ENCODE measurements at regions not wholly inside any gene's neighbourhood (a gene's known extent, or its start where the extent isn't known, plus 50 kb on each side); places are given as distances from the start of the nearest gene placed in this dataset.

GRCh38 chr13:76768384-76768783 is 117.8 kb downstream of the KCTD12 start:
- no peaks in the 10 kb centered on the region for H3K9me3 ChIP-seq
- CTCF ChIA-PET: no interaction called here

More at GRCh38 chr13:76768384-76768783, 117.8 kb downstream of the KCTD12 start:
- 48% methylated on average over 1 of the region's 1 CpG for WGBS (ENCODE audit: low lambda C conversion rate)
- Histone ChIP-seq H3K4me3 (ENCODE audit: low read depth in 2 of 2, low read length in 1 of 2) (no peak overlapping the region), H3K9ac (no peak overlapping the region), H3K4me1 (ENCODE audit: control insufficient read depth in 1 of 2, insufficient read depth in 2 of 2, low read depth in 1 of 2, low read length in 1 of 2) (no peaks in the 10 kb centered on the region; a peak in 1 of 4 replicates), H4K20me1 (ENCODE audit: insufficient read depth) (no peaks in the 10 kb centered on the region), H3K27ac (ENCODE audit: low read depth in 2 of 2, low read length in 1 of 2) (no peak overlapping the region), H3K9me2 (no peaks in the 10 kb centered on the region), H3K79me2 (ENCODE audit: insufficient read depth) (no peaks in the 10 kb centered on the region), H2AFZ (ENCODE audit: low read depth) (no peak overlapping the region), H3K27me3 (ENCODE audit: insufficient read depth) (no peaks in the 10 kb centered on the region), H3F3A (replicated peaks; ENCODE audit: insufficient read depth) (no peaks in the 10 kb centered on the region), H3K36me3 (replicated peaks in 1 of 2; ENCODE audit: control insufficient read depth in 1 of 2, insufficient read depth in 2 of 2, low read length in 1 of 2) (no peaks in the 10 kb centered on the region), H3K4me2 (no peak overlapping the region)
- TF ChIP-seq RCOR1 (IDR thresholded peaks at IDR 0.05; ENCODE audit: low read length) (no peak), TCF12 (IDR thresholded peaks at IDR 0.05) (no peak), RFX5 (IDR thresholded peaks at IDR 0.05; ENCODE audit: low read length) (no peak), FOSL2 (IDR thresholded peaks at IDR 0.05; ENCODE audit: borderline replicate concordance, low read depth) (no peak), GATA2 (CRISPR knock-in tag; IDR thresholded peaks at IDR 0.05) (no peak), EZH2phosphoT487 (IDR thresholded peaks at IDR 0.05; ENCODE audit: borderline replicate concordance, low read depth) (no peak), TEAD4 (IDR thresholded peaks at IDR 0.05; ENCODE audit: borderline replicate concordance, insufficient read depth) (no peak), SMC3 (IDR thresholded peaks at IDR 0.05; ENCODE audit: low read depth, low read length) (no peak), SIN3A (IDR thresholded peaks at IDR 0.05; ENCODE audit: borderline replicate concordance, low read depth, low read length) (no peak), RAD21 (IDR thresholded peaks at IDR 0.05; ENCODE audit: low read length) (no peak), NRF1 (IDR thresholded peaks at IDR 0.05; ENCODE audit: low read depth, low read length) (no peak), GABPA (IDR thresholded peaks at IDR 0.05; ENCODE audit: low read depth) (no peak), ELF1 (IDR thresholded peaks at IDR 0.05) (no peak), CHD2 (IDR thresholded peaks at IDR 0.05; ENCODE audit: low read length, partially characterized antibody) (no peak), YY1 (IDR thresholded peaks at IDR 0.05; ENCODE audit: low read depth) (no peak), FOXM1 (IDR thresholded peaks at IDR 0.05; ENCODE audit: low read depth) (no peak), USF2 (IDR thresholded peaks at IDR 0.05; ENCODE audit: borderline replicate concordance, low read depth, low read length) (no peak)
- TF ChIP-seq, protein P1, sequence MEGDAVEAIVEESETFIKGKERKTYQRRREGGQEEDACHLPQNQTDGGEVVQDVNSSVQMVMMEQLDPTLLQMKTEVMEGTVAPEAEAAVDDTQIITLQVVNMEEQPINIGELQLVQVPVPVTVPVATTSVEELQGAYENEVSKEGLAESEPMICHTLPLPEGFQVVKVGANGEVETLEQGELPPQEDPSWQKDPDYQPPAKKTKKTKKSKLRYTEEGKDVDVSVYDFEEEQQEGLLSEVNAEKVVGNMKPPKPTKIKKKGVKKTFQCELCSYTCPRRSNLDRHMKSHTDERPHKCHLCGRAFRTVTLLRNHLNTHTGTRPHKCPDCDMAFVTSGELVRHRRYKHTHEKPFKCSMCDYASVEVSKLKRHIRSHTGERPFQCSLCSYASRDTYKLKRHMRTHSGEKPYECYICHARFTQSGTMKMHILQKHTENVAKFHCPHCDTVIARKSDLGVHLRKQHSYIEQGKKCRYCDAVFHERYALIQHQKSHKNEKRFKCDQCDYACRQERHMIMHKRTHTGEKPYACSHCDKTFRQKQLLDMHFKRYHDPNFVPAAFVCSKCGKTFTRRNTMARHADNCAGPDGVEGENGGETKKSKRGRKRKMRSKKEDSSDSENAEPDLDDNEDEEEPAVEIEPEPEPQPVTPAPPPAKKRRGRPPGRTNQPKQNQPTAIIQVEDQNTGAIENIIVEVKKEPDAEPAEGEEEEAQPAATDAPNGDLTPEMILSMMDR (IDR thresholded peaks at IDR 0.05): no peak
- TF ChIP-seq, protein P2, sequence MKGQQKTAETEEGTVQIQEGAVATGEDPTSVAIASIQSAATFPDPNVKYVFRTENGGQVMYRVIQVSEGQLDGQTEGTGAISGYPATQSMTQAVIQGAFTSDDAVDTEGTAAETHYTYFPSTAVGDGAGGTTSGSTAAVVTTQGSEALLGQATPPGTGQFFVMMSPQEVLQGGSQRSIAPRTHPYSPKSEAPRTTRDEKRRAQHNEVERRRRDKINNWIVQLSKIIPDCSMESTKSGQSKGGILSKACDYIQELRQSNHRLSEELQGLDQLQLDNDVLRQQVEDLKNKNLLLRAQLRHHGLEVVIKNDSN (IDR thresholded peaks at IDR 0.05; ENCODE audit: borderline replicate concordance, low read depth): no peak
- TF ChIP-seq, protein P3, sequence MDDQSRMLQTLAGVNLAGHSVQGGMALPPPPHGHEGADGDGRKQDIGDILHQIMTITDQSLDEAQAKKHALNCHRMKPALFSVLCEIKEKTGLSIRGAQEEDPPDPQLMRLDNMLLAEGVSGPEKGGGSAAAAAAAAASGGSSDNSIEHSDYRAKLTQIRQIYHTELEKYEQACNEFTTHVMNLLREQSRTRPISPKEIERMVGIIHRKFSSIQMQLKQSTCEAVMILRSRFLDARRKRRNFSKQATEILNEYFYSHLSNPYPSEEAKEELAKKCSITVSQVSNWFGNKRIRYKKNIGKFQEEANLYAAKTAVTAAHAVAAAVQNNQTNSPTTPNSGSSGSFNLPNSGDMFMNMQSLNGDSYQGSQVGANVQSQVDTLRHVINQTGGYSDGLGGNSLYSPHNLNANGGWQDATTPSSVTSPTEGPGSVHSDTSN (IDR thresholded peaks at IDR 0.05): no peak
- no peak for DNase-seq
- POLR2A ChIA-PET: no interaction called here
